SHP77 (cell line): ENCODE measurements at regions not wholly inside any gene's neighbourhood (a gene's known extent, or its start where the extent isn't known, plus 50 kb on each side); places are given as distances from the start of the nearest gene placed in this dataset.

ENCODE experiments used
- DNase-seq, 2 experiments: peaks; one replicate each; lab custom pipeline; 2025; lab: John Stamatoyannopoulos, UW

DNA sequence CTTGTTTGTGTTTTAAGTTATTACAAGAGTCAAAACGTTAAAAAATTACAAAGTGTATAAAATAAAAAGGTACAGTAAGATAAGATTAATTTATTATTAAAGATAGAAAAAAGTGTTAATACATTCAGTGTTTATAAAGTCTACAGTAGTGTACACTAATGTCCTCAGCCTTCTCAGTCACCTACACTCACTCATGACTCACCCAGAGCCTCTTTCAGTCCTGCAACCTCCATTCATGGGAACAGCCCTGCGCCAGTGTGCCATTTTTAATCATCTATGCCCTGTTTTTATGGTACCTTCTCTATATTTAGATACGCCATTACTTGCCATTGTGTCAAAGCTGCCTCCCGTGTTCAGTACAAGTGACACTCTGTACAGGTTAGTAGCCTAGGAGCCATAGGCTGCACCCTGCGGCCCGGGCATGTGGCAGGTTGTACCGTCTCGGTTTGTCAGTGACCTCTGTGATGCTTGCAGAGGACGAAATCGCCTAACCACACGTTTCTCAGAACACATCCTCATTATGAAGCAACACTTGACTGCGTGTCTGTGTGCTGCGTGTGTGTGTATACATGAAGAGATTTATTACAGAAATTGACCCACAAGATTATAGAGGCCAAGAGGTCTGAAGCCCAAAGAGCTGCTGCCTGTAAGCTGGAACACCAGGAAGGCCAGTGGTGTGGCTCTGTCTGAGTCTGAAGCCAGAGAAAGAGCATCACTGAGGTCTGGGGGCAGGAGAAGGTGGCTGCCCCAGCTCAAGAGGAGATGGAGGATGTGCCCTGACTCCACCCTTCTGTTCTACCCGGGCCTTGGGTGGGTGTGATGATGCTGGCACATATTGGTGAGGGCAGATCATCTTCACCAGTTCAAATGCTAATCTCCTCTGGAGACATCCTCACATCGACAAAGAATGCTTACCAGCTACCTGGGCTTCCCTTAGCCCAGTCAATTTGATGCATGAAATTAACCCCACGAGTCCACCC is 116.6 kb upstream of the C14orf180 start:
- DNase-seq: no peak

DNA sequence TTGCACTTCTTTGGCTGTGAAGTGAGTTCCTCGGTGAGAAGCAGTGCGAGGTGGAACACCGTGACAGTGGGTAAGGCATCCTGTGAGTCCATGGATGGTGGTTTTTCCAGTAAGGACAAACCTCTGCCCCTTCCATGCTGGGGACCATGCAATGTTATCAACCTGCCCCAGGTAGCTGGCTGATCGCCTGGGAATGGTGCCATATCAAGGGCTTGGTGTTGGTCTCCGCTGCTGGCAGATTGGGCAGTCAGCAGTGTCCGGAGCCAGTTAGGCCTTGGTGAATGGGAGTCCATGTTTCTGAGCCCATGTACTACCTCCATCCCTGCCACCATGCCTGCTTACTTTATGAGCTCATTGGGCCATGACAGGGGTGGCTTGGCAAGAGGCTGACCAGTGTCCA is 114.7 kb upstream of the C14orf180 start:
- no peak for DNase-seq

DNA sequence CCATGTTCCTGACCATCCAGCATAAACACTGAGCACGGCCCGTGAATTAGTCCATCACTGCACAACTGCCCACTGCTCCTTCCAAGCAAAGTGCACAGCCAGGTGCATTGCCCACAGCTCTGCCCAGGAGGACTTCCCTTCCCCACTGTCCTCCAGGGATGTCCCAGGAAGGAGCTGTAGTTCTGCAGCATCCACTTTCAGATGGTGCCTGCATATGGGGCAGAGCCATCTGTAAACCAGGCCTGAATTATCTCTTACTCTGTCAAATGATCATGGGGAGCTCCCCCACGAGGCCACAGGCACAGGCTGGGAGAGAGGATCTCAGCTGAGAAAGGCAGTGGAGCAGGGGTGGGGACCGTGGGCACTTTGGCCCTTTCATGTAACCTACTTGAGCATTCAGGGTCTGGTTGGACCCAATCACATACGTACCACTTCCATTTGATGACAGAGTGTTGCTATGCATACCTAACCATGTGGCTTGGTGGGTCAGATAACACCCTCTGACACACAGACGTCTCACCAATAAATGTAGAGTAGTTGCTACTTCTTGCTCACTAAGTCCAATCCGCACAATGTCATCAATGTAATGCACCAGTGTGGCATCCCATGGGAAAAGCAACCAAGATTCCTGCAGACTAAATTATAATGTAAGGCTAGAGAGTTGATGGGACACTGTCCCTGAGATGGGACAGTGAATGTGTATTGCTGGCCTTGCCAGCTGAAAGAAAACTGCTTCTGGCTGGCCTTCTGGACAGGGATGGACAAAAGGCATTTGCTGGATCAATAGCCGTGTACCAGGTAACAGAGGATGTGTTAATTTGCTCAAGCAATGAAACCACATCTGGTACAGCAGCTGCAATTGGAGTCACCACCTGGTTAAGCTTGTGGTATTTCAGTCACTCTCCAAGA is 113.8 kb upstream of the C14orf180 start:
- DNase-seq: no peak

DNA sequence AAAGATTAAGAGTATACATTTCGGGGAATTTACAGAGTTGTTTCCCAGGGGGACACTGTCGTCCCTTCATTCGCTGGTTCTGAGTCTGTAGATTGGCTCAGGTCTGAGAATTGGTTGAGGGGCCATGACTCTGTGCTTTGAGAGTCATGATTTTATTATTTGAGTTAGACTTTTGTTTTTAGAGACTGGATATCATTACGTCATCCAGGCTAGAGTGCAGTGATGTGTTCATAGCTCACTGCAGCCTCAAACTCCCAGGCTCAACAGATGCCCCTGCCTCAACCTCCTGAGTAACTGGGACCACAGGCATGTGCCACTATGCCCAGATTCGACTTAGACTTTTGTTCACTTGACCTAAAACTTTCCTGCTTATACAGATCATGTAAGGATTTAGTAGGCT is 112.3 kb upstream of the C14orf180 start:
- DNase-seq: no peak

DNA sequence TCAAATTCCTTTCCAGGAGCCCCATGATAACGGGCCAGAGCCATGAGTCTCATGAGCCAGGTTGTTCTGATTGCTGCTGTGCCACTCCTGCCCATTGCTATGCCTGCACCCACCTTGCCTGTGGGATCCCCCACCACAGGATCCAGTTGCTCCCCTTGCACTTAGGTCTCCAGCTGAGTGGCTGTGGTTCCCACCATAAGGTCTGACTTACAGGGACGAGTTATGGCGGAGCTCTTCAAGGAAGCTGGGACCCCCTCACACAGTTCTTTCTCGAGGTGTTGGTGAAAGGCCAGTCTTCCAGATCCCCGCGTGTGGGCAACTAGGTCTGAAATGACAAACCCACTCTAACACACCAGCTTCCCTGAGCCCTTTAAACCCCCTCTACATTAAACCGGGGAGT is 111.9 kb upstream of the C14orf180 start:
- no peak for DNase-seq

DNA sequence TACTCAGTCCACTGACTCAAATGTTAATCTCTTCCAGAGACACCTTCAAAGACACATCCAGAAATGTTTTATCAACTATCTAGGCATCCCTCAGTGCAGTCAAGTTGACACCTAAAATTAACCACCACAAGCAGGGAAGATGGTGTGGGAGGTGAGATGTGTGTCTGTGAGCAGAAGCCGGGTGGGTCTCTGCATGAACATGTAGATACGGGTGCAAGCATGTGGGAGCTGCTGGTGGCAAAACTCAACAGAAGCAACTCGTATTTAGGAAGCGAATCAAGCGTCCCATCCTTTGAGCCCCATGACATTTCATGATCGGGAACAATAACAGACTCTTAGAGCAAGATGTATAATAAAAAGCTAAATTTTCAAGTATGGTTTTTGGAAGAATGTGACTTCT is 110.0 kb upstream of the C14orf180 start:
- DNase-seq: no peak

DNA sequence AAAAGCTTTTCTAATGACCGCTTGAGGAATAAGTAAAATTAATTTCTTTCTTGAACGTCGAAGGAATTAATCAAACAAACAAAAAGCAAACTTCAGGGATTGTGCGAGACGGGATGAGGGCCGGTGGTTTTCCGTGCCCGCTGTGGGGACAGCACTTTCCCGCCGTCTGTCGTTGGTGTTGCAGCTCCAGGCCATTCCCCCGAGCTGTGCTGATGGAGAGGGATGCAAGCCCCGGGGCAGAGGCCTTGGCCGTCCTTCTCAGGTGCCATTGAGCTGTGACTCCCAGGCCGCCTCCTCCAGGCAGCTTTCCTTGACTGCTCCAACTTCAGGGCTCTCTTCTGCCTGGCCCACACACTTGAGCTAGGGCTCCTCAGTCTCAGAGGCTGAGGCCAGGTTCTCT is 109.0 kb upstream of the C14orf180 start:
- no peak for DNase-seq

DNA sequence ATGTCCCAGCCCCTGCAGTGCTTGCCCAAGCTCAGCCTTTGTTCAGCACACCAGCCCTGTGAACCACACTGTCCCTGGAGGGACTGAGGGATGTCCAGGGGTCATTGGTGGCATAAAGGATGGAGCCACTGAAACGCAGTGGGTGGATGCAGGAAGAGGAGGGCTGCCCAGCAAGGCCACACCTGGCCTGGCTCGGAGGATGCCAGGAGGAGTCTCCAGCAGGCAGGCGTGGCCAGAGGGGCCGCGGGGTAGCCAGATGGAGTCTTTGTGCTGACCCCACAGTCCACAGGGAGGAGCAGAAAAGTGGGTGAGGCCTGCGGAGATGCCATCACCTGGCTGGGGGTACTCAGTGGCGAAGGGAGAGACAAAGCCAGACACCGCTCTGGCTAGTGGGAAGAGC is 108.5 kb upstream of the C14orf180 start:
- no peak for DNase-seq

DNA sequence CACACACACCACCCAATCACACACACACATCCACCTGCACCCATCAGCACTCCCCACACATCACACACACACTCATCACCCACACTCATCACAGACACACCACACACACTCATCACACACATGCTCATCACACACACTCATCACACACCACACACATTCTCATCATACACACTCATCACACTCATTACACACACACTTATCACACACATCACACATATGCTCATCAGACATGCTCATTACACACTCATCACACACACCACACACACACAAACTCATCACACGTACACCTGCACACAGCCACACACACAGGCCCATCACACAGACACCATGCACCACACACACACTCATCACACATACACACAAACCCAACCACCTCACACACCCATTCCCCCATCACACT is 107.5 kb upstream of the C14orf180 start:
- DNase-seq: no peak

DNA sequence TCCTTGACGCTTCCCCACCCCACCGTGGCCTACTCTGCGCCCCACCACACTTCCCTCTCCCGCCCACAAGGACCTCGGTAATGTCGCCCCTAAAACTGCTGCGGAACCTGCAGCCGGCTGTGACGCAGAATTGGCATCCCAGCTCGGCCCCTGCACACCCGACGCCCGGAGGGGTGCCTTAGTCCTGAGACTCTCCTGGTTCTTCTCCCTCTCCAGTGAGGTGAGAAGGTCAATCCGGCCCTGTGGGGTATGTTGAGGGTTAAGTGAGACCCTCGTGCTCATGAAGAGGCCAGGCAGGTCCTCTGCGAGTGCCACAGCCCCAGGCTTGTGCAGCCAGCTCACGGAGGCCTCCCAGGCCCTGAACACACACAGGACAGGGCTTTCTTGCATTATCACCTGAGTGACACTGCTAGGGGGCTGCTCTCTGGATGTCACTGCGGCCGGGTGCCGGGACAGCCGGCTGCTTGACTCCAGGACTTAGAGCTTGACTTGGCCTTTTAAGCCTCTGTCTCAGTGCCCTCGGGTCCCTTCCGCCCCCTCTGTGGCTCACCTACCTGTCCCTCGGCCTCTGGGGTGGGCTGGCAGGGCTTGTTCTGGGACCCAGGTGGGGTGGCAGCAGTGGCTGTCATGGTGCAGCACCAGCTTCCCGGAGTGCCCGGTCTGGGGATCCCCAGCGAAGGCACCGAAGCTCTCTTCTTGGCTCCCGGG is 106.9 kb upstream of the C14orf180 start:
- no peak for DNase-seq

DNA sequence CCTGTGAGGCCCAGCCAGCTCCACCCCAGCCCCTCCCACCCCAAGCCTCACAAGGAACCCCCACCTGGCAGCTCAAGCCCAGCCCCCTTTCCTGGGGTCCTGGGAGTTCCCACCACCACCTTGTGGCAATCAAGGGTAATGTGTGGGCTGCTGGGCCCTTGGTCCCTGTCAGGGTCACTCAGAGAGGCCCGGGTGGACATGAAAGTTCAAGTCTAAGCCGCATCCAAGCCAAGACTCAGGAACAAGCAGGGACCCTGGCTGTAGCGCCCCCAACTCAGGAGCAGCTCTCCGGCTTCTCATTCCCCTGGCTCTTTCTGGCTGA is 106.4 kb upstream of the C14orf180 start:
- no peak for DNase-seq

DNA sequence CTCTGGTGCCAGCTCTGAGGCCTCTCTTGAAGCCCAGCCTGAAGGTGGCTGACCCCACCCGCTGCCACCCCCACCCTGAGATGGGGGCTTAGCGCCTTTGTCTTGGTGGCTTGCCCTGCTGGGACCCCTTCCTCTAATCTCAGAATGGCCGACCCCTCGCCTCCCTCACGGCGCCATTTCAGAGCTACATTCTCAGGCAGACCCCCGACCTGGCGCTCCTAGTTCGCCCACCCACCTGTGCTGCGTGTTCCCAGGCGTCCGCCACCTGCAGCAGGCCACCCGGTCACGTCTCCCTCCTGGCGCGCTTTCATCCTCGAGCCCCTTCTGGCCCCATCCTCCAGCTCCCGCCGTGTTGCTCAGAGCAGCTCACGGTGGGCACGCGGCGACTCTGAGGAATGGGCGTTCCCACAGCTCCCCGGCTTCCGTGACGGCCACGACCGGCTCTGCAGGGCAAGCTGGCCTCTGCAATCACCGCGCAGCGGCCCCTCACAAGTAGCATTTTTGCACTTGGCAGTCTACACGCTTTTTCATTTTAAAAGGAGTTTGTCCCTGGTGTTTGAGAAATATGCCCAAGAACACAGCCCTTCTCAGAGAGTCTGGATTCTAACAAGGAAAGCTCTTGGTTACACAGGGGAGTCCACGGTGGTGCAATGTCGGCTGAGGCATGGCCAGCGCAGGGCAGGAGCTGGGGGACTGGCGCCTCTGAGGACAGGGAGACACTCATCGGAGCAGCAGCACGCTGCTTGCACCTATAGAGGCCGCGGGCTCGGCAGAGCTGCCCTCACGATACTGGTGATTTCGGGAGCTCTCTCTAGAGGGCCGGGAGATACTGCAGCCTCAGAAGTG is 105.7 kb upstream of the C14orf180 start:
- no peak for DNase-seq

DNA sequence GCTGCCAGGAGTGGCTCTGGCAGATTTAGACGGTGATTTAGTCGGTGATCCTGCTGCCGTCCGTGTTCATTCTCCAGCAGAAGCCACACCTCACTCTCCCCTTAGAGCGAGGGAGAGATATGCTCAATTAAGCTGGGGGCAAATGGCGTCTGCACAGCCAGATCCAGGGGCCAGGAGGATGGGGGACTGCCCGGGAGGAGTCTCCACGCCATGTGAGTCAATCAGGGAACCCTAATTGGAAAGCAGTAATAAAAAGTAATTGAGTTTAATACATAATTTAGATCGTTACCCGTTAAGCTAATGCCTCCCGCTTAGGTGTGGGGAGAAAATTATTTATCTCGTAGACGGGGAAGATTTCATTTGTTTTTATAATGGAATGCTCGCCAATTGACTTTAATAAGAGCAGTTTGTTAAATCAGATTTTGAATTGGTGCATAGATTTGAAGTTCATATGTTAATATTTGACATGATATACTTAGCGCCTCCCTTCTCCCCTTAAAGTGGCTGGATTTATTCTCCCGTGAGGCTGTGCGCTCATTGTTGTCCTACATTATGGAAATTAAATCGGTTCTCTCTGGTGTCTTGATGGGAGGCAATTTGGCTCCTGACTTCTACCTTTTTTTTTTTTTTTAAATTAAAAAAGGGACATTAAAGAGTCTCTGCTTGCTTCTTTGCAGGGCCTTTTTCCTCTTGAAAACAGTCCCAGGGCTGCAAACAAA is 104.9 kb upstream of the C14orf180 start:
- no peak for DNase-seq

DNA sequence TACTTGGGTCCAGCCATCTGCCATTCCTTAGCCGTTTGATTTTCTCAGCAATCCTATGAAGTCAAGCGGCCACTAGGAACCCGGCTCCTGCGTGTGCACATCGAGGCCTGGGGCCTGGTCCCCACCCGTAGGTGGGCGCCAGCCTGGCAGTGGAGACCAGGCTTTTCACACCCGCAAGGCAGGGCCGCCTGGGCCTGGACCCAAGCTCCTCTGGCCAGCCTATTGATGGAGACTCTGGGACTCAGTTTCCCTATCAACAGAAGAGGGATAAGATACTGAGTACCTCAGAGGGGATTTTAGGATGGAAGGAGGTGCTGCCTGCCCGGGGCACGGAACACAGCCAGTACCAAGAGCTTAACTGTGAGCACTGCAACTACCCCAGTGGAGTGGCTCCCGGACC is 104.3 kb upstream of the C14orf180 start:
- DNase-seq: no peak

DNA sequence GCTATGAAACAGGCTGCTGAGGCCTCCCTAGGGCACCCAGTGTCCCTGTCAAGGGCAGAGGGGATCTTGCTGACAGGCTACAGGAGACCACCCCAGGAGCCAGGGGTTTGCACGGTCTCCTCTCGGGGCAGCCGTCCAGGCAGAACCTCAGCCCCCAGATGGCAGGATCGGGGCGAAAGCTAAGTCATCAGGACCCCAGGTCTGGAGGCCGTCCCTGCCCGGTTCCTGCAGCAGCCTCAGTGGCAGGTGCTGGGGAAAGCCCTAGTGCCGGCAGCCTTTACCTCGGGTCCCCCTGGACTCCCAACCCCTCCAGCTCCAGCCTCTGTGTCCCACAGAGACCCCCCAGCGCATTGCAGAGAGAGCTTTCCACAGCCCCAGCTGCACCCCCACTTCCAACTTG is 103.8 kb upstream of the C14orf180 start:
- no peak for DNase-seq

DNA sequence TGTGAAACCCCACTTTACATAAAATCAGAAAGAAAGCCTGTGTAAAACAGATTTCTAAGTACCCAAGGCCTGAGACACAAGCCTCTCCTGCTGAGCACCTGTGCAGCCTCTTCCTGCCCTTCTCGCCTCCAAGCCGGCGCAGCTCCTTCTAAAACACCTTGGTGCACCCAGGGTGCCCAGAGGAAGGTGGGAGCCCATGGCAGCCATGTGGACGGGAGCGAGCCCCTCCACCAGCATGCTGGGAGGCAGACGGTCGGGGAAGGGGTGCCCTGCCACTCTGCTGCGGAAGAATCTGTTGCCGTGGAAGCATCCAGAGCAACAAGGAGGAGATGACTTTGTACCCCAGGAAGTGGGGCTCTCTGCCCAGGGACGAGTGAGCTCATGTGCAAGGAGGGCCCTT is 103.1 kb upstream of the C14orf180 start:
- no peak for DNase-seq

DNA sequence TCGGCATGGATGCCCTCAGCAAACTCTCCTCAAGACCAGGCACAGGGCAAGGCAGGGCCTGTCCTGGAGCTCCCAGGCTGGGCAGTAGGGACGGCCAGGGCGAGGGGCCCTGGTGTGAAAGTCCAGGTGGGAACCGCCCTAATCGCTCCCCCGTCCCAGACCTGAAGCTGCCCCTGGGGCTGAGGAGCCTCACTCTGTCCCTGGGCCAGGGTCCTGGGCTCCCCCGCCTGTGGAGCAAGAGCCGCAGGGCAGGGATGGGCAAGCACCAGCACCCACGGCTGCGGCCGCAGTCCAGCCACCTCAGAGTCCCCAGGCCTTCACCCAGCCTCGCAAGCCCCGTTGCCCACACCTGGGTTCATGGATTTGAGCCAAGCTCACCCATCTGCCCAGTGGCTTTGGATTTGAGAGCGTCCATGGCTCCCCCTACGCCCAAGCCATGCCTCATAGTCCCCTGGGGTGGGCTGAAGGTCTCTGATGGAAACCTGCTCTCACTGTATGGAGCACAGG is 102.4 kb upstream of the C14orf180 start:
- no peak for DNase-seq

DNA sequence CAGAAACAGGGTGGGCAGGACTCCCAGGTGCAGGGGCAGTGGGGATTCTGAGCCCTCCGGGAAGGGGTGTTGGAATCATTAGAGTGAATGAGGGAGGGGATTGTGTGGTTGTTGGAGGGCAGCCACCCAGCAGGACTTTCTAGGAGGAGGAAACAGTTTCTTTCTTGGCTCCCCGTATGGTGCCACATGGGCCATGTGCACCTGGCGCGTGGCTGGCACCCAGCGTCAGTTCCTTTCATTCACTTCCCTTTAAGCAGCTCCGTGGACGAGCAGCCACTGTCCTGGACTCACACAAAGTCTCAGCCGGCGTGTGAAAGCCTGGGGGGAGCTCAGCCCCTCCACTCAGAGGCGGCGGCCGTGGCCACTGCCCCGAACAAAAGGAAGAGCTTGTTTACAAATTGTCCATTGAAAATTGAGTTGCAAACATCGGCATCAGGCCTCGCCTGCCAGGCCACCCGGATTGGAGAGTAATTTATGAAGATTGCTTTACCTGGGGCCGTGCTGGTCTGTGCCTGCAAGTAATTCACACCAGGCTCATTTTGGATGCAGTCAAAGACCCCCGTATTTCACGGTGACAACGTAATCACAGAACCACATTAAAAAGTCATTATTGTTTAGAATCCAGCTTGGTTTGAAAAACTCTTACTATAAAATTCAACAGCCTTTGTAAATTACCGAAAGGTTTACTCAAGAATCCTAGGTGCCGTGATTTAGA is 101.7 kb upstream of the C14orf180 start:
- no peak for DNase-seq

DNA sequence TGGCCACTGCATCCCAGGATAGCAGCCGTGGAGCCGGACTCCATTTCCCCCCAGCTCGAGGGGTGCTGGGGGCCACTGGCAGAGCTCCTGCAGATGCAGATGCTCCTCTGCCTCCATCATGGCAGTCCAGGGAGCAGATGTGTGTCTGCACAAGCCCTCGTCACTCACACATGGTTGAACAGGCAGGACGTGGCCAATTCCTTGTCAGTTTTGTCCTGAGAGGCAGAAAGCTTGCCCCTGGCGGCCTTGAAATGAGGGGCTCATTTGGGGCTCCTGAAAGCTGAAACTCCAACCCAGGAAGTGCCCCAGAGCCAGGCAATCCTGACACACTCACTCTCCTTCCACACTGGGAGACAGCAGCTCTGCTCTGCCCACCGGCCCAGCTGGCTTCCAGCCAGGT is 100.9 kb upstream of the C14orf180 start:
- no peak for DNase-seq

DNA sequence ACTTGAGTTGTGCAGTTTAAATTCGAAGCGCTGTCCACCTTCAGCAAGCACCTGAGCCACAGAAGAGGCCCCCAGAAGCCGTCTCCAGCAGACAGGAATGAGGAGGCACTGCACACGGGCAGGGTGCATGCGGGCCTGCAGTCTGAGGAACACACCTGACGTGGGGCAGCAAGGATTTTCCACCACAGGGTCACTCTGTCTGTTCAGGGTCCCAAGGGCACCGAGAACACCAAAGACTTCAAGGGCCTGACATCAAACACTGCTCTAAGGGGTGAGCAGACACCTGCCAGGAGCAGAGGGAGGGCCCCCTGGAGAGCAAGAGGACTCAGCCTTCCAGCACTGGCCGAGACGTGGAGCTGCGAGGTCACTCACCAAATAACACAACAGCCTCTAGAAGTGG is 99.7 kb upstream of the C14orf180 start:
- DNase-seq: no peak
